Loucy (cell line): ENCODE measurements at regions not wholly inside any gene's neighbourhood (a gene's known extent, or its start where the extent isn't known, plus 50 kb on each side); places are given as distances from the start of the nearest gene placed in this dataset.

Experiments
- H2AFZ ChIP-seq: fragments of 200-600 bp; sonication (generic); 2 replicates; pipeline ENCODE4 v1.6.0; 2016; ENCODE audit warnings: antibody characterized with exemption, mild to moderate bottlenecking, low read length, moderate library complexity
- H3F3A ChIP-seq: fragments of 200-600 bp; 2 replicates; pipeline ENCODE4 v1.6.0; 2016; ENCODE audit warnings: antibody characterized with exemption, low read depth, mild to moderate bottlenecking
- H3K27me3 ChIP-seq: fragments of 200-600 bp; sonication (generic); 2 replicates; pipeline ENCODE4 v1.6.1; 2014; ENCODE audit warnings: low read length, mild to moderate bottlenecking; ENCODE audit not compliant: insufficient read depth, poor library complexity, severe bottlenecking
- H3K36me3 ChIP-seq: fragments of 200-600 bp; sonication (generic); 2 replicates; pipeline ENCODE4 v1.6.1; 2016; ENCODE audit warnings: low read length; ENCODE audit not compliant: insufficient read depth
- H3K4me1 ChIP-seq: fragments of 200-600 bp; sonication (generic); 2 replicates; pipeline ENCODE4 v1.5.1; 2014; ENCODE audit warnings: low read length, mild to moderate bottlenecking; ENCODE audit not compliant: insufficient read depth, poor library complexity, severe bottlenecking
- H3K4me2 ChIP-seq: fragments of 200-600 bp; sonication (generic); 2 replicates; pipeline ENCODE4 v1.6.0; 2014; ENCODE audit warnings: antibody characterized with exemption, low read length, low read depth, mild to moderate bottlenecking; ENCODE audit not compliant: poor library complexity, severe bottlenecking
- H3K4me3 ChIP-seq: fragments of 200-600 bp; sonication (generic); 2 replicates; pipeline ENCODE4 v1.5.1; 2014; ENCODE audit warnings: low read length, mild to moderate bottlenecking, mixed read lengths; ENCODE audit not compliant: poor library complexity, severe bottlenecking
- H3K79me2 ChIP-seq: fragments of 200-600 bp; sonication (generic); 2 replicates; pipeline ENCODE4 v1.6.1; 2014; ENCODE audit warnings: low read length; ENCODE audit not compliant: insufficient read depth
- H3K9ac ChIP-seq: fragments of 200-600 bp; sonication (generic); 2 replicates; pipeline ENCODE4 v1.6.0; 2014; ENCODE audit warnings: mild to moderate bottlenecking, low read depth, low read length, moderate library complexity; ENCODE audit not compliant: poor library complexity, severe bottlenecking
- H3K9me2 ChIP-seq: fragments of 200-600 bp; sonication (generic); replicated peaks from 2 replicates; pipeline ENCODE4 v1.6.1; 2016; ENCODE audit warnings: low read depth, low read length, mixed read lengths
- H3K9me3 ChIP-seq: fragments of 200-600 bp; sonication (generic); 2 replicates; pipeline ENCODE4 v1.6.1; 2014; ENCODE audit warnings: mild to moderate bottlenecking, antibody characterized with exemption, low read length, low read depth; ENCODE audit not compliant: insufficient read depth
- H4K20me1 ChIP-seq: fragments of 200-600 bp; sonication (generic); 2 replicates; pipeline ENCODE4 v1.6.0; 2014; ENCODE audit warnings: antibody characterized with exemption, low read length, mild to moderate bottlenecking; ENCODE audit not compliant: insufficient read depth, poor library complexity, severe bottlenecking
- EZH2phosphoT487 ChIP-seq: fragments of 200-600 bp; IDR thresholded peaks from 2 replicates; pipeline ENCODE4 v1.6.1; 2018; ENCODE audit warnings: antibody characterized with exemption, mild to moderate bottlenecking, moderate library complexity, borderline replicate concordance
- TF ChIP-seq, protein P1 (sequence below): fragments of 200-600 bp; sonication (generic); conservative IDR thresholded peaks from 2 replicates; pipeline ENCODE4 v1.5.1; 2014; ENCODE audit warnings: mild to moderate bottlenecking, antibody characterized with exemption, low read length

DNA sequence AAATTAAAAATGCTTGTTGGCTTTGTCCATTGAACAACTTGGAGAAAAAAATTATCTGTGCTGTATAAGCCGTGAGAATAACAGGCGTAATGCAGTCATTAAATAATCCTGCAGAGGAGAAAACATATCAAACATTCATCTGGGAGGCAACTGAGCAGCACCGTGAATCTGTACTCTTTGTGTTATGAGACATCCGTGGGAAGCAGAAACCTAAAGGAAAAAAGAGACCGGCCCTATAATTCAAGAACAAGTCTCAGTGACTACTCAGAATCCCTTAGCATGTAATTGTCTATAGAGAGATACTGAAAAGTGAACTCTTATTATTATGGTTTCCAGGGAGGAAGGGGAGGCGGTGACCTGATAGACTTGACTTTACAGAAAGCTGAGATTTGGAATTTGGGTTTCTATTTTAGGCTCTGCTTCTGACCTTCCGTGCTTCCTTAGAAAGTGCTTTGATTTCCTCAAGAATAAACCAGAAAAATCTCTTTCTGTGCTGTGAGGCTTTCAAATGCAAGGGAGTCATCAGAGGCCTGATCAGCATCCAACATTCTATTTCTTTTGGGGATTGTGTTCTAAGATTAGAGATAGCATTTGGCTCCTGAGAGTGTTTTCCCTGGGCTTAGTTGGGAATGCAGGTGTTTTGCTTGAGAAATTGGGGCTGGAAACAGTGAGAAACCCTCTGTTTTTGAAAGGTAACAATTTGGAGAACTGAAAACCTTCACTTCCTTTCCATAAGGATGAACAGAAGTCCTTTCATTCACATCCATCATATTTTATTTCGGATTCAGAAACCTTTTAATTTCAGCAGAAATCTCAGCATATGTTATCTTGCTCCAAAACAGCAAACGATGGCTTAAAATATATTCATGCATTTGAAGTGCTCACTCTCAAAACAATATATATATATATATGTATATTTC, 296.7 kb downstream of the CSNK1G3 start:
- H4K20me1 ChIP-seq, result no peaks in the 10 kb centered on the region
- no peaks in the 10 kb centered on the region for H3K9me3 ChIP-seq
- no peak for TF ChIP-seq EZH2phosphoT487
- TF ChIP-seq, protein P1, sequence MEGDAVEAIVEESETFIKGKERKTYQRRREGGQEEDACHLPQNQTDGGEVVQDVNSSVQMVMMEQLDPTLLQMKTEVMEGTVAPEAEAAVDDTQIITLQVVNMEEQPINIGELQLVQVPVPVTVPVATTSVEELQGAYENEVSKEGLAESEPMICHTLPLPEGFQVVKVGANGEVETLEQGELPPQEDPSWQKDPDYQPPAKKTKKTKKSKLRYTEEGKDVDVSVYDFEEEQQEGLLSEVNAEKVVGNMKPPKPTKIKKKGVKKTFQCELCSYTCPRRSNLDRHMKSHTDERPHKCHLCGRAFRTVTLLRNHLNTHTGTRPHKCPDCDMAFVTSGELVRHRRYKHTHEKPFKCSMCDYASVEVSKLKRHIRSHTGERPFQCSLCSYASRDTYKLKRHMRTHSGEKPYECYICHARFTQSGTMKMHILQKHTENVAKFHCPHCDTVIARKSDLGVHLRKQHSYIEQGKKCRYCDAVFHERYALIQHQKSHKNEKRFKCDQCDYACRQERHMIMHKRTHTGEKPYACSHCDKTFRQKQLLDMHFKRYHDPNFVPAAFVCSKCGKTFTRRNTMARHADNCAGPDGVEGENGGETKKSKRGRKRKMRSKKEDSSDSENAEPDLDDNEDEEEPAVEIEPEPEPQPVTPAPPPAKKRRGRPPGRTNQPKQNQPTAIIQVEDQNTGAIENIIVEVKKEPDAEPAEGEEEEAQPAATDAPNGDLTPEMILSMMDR, result no peak
- H3K4me2 ChIP-seq, result no peak overlapping the region
- H3K4me1 ChIP-seq, result peaks cover 31% of the 10 kb centered on the region
- no peaks in the 10 kb centered on the region for H3F3A ChIP-seq
- no peak overlapping the region for H3K4me3 ChIP-seq
- no peaks in the 10 kb centered on the region for H3K79me2 ChIP-seq
- H2AFZ ChIP-seq, result no peak overlapping the region
- H3K9ac ChIP-seq, result no peak overlapping the region
- no peaks in the 10 kb centered on the region for H3K9me2 ChIP-seq
- no peaks in the 10 kb centered on the region for H3K27me3 ChIP-seq
- H3K36me3 ChIP-seq, result no peaks in the 10 kb centered on the region

DNA sequence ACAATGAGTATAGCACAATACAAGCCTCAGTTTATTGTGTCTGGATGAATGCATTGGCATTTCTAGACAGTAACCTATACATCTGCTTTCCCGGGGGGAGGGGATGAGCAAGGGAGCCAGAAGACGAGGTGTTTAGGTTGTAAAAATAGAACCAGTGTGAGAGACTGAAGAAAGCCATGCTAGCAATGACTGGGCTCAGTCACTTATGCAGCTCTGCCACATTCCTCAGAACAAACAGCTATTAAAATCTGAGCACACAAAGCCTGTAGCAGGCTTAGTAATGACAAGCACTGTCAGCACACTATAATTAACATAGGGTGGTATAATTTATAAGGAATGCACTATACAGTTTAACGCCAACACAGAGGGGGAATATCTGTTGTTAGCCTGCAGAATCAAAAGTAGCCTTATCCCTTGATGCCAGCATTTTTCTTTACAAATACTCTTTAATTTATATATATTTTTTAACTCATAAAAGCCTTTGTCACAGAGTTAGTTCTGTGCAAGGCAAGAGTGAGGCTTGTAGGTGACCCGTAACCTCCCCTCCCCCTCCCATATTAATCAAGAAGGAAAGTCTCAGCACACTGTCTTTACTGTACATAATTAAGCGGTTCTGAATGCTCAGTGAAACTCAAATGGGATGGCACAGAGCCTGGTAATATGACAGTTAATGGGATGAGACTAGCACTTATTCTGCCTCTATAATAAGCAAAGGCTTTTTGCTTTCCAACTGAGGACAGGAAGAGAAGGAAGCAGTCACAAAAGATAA, 295.4 kb downstream of the CSNK1G3 start:
- Histone ChIP-seq H3K36me3 (no peaks in the 10 kb centered on the region), H3K9me3 (no peaks in the 10 kb centered on the region), H3K4me3 (no peak overlapping the region), H4K20me1 (no peaks in the 10 kb centered on the region), H3K9me2 (no peaks in the 10 kb centered on the region), H3K4me1 (peaks cover 17% of the 10 kb centered on the region), H3K27me3 (no peaks in the 10 kb centered on the region), H2AFZ (no peak overlapping the region), H3F3A (no peaks in the 10 kb centered on the region), H3K9ac (no peak overlapping the region), H3K79me2 (no peaks in the 10 kb centered on the region), H3K4me2 (no peak overlapping the region)
- TF ChIP-seq, protein P1, result no peak
- TF ChIP-seq EZH2phosphoT487, result no peak

GRCh38 chr5:123806644-123807043, 294.7 kb downstream of the CSNK1G3 start:
- H3F3A ChIP-seq, result no peaks in the 10 kb centered on the region
- no peak overlapping the region for H3K9ac ChIP-seq
- no peak overlapping the region for H2AFZ ChIP-seq
- peaks cover 10% of the 10 kb centered on the region for H3K4me1 ChIP-seq
- no peaks in the 10 kb centered on the region for H4K20me1 ChIP-seq
- H3K27me3 ChIP-seq, result no peaks in the 10 kb centered on the region
- no peaks in the 10 kb centered on the region for H3K9me2 ChIP-seq
- TF ChIP-seq, protein P1, result no peak
- H3K9me3 ChIP-seq, result no peaks in the 10 kb centered on the region
- H3K36me3 ChIP-seq, result no peaks in the 10 kb centered on the region
- no peak overlapping the region for H3K4me3 ChIP-seq
- no peaks in the 10 kb centered on the region for H3K79me2 ChIP-seq
- no peak overlapping the region for H3K4me2 ChIP-seq
